HG03139 (cell line): ENCODE measurements at regions not wholly inside any gene's neighbourhood (a gene's known extent, or its start where the extent isn't known, plus 50 kb on each side); places are given as distances from the start of the nearest gene placed in this dataset.
"Not testable (repeated sequence)": the region's sequence is repeated elsewhere in the genome, so short reads cannot be mapped to it uniquely, and the experiment has no call there.

ENCODE experiments used
- ATAC-seq: cut with Tn5 transposase; IDR thresholded peaks from one replicate; pipeline ENCODE4 v1.9.1; 2021; ENCODE audit not compliant: unreplicated experiment

- not testable (repeated sequence) for ATAC-seq
These were observed 530.6 kb upstream of the ZNF717 start for GRCh38 chr3:76315906-76316305.

- no peak for ATAC-seq
These were observed 536.3 kb upstream of the ZNF717 start for GRCh38 chr3:76321614-76322013.

GRCh38 chr3:76324101-76324500 is 538.8 kb upstream of the ZNF717 start:
- ATAC-seq: no peak

GRCh38 chr3:76345878-76346277 is 560.5 kb upstream of the ZNF717 start:
- no peak for ATAC-seq

- ATAC-seq: no peak
These were observed 561.3 kb upstream of the ZNF717 start for GRCh38 chr3:76346690-76347089.

GRCh38 chr3:76349715-76350480 is 564.5 kb upstream of the ZNF717 start:
- no peak for ATAC-seq

- ATAC-seq: no peak
These were observed 566.7 kb upstream of the ZNF717 start for GRCh38 chr3:76352051-76352450.

GRCh38 chr3:76352511-76353284 is 567.3 kb upstream of the ZNF717 start:
- no peak for ATAC-seq

GRCh38 chr3:76353683-76354082 is 568.3 kb upstream of the ZNF717 start:
- no peak for ATAC-seq

- no peak for ATAC-seq
These were observed 575.7 kb upstream of the ZNF717 start for GRCh38 chr3:76361010-76361409.

GRCh38 chr3:76362643-76363042 is 577.3 kb upstream of the ZNF717 start:
- no peak for ATAC-seq

- ATAC-seq: no peak
These were observed 579.9 kb upstream of the ZNF717 start for GRCh38 chr3:76365275-76365674.

- ATAC-seq: no peak
These were observed 581.9 kb upstream of the ZNF717 start for GRCh38 chr3:76367281-76367680.

GRCh38 chr3:76369170-76369569 is 583.8 kb upstream of the ZNF717 start:
- no peak for ATAC-seq

GRCh38 chr3:76370749-76371520 is 585.6 kb upstream of the ZNF717 start:
- ATAC-seq: no peak

GRCh38 chr3:76372497-76372896 is 587.1 kb upstream of the ZNF717 start:
- no peak for ATAC-seq

- ATAC-seq: no peak
These were observed 591.7 kb upstream of the ZNF717 start for GRCh38 chr3:76377074-76377473.

GRCh38 chr3:76378789-76379188 is 593.4 kb upstream of the ZNF717 start:
- no peak for ATAC-seq

- ATAC-seq: no peak
These were observed 598.4 kb upstream of the ZNF717 start for GRCh38 chr3:76383781-76384180.

GRCh38 chr3:76387000-76387399 is 601.7 kb upstream of the ZNF717 start:
- no peak for ATAC-seq

GRCh38 chr3:76400141-76400540 is 614.8 kb upstream of the ZNF717 start:
- no peak for ATAC-seq

- no peak for ATAC-seq
These were observed 617.6 kb upstream of the ZNF717 start for GRCh38 chr3:76402926-76403325.
